OCI-LY7 (cell line): ENCODE measurements at regions not wholly inside any gene's neighbourhood (a gene's known extent, or its start where the extent isn't known, plus 50 kb on each side); places are given as distances from the start of the nearest gene placed in this dataset.

Source experiments
- EZH2phosphoT487 ChIP-seq: fragments of 200-600 bp; sonication (generic); IDR thresholded peaks from 2 replicates; pipeline ENCODE4 v1.6.1; 2018; ENCODE audit warnings: low read depth, borderline replicate concordance, mild to moderate bottlenecking, mixed run types, antibody characterized with exemption, low read length, moderate library complexity, mixed read lengths
- TF ChIP-seq, protein P1 (sequence below): fragments of 200-600 bp; sonication (generic); conservative IDR thresholded peaks from 2 replicates; pipeline ENCODE4 v1.5.1; 2014; ENCODE audit warnings: mild to moderate bottlenecking, antibody characterized with exemption, low read length, moderate library complexity, mixed read lengths

DNA sequence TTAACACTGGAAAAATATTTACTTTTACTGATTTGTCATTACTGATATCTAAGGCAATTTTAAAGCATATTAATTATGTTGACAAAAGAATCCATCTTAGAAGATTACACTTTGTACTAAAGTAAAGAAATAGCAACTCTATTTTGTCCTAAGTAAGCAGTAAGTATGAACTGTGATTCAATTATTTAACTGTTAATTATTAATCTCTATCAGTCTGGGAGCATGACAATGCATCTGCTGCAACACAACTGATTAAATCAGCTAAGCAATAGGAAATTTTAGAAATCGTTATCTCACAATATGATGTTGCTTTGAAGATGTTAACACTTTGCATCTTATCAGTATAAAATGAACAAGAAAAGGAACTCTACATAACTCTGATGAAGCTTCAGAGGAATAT is 172.3 kb downstream of the DPY19L2 start:
- TF ChIP-seq, protein P1, sequence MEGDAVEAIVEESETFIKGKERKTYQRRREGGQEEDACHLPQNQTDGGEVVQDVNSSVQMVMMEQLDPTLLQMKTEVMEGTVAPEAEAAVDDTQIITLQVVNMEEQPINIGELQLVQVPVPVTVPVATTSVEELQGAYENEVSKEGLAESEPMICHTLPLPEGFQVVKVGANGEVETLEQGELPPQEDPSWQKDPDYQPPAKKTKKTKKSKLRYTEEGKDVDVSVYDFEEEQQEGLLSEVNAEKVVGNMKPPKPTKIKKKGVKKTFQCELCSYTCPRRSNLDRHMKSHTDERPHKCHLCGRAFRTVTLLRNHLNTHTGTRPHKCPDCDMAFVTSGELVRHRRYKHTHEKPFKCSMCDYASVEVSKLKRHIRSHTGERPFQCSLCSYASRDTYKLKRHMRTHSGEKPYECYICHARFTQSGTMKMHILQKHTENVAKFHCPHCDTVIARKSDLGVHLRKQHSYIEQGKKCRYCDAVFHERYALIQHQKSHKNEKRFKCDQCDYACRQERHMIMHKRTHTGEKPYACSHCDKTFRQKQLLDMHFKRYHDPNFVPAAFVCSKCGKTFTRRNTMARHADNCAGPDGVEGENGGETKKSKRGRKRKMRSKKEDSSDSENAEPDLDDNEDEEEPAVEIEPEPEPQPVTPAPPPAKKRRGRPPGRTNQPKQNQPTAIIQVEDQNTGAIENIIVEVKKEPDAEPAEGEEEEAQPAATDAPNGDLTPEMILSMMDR = no peak
- TF ChIP-seq EZH2phosphoT487 = no peak
